NCI-H1417 treated with DMSO at 0.1 percent for 48 hours (cell line): ENCODE measurements at regions not wholly inside any gene's neighbourhood (a gene's known extent, or its start where the extent isn't known, plus 50 kb on each side); places are given as distances from the start of the nearest gene placed in this dataset.
"Not testable (repeated sequence)": the region's sequence is repeated elsewhere in the genome, so short reads cannot be mapped to it uniquely, and the experiment has no call there.

ENCODE experiments used
- DNase-seq: peaks from one replicate; lab custom pipeline; 2025; lab: John Stamatoyannopoulos, UW

GRCh38 chr10:27344568-27345454, 104.2 kb upstream of the ACBD5 start:
- no peak for DNase-seq

GRCh38 chr10:27341001-27341400, 100.4 kb upstream of the ACBD5 start:
- DNase-seq: no peak

GRCh38 chr10:27335246-27335645, 94.6 kb upstream of the ACBD5 start:
- not testable (repeated sequence) for DNase-seq

- no peak for DNase-seq
Measured at GRCh38 chr10:27330074-27330473, 89.5 kb upstream of the ACBD5 start.

- DNase-seq: no peak
Measured at GRCh38 chr10:27328946-27329345, 88.3 kb upstream of the ACBD5 start.

GRCh38 chr10:27326748-27327147, 86.2 kb upstream of the ACBD5 start:
- not testable (repeated sequence) for DNase-seq

GRCh38 chr10:27319752-27320431, 79.3 kb upstream of the ACBD5 start:
- no peak for DNase-seq

- DNase-seq: not testable (repeated sequence)
Measured at GRCh38 chr10:27319139-27319538, 78.5 kb upstream of the ACBD5 start.

GRCh38 chr10:27315082-27315481, 74.5 kb upstream of the ACBD5 start:
- not testable (repeated sequence) for DNase-seq

- DNase-seq: not testable (repeated sequence)
Measured at GRCh38 chr10:27313586-27313985, 73.0 kb upstream of the ACBD5 start.

GRCh38 chr10:27312854-27313253, 72.3 kb upstream of the ACBD5 start:
- no peak for DNase-seq

GRCh38 chr10:27311809-27312208, 71.2 kb upstream of the ACBD5 start:
- not testable (repeated sequence) for DNase-seq

GRCh38 chr10:27298522-27298850, 57.9 kb upstream of the ACBD5 start:
- not testable (repeated sequence) for DNase-seq

GRCh38 chr10:27297844-27298521, 57.4 kb upstream of the ACBD5 start:
- DNase-seq: no peak

GRCh38 chr10:27296285-27296684, 55.7 kb upstream of the ACBD5 start:
- not testable (repeated sequence) for DNase-seq

GRCh38 chr10:27291253-27291895, 50.8 kb upstream of the ACBD5 start:
- not testable (repeated sequence) for DNase-seq
